NCI-H1436 (cell line): ENCODE measurements at regions not wholly inside any gene's neighbourhood (a gene's known extent, or its start where the extent isn't known, plus 50 kb on each side); places are given as distances from the start of the nearest gene placed in this dataset.
"Not testable (repeated sequence)": the region's sequence is repeated elsewhere in the genome, so short reads cannot be mapped to it uniquely, and the experiment has no call there.

ENCODE experiments used
- DNase-seq: peaks from one replicate; lab custom pipeline; 2025; lab: John Stamatoyannopoulos, UW

DNA sequence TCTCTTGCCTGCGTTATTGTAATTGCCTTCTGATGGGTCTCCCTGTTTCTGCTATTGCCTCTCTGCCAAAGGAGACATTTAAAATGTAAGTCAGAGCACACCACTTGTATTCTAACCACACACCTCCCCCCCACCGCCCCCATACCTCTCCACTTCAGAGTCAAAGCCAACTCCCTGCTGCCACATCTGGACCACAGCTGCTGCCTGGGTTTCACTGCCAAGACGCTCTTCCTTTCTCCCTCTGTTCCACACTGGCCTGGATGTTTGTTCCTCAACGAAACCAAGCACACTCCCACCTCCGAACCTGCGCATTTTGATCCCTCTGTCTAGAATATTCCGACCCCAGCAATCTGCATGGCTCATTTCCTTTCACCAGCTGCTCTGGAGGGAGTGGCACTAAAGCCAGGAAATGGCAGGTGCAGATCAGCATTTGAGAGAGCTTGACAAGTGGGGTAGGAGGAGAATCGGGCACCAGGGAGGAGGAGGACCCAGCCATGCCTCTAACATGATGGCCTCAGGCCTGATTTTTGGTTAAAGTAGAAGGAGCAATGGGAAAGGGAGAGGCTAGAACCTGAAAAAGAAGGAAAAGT, 92.4 kb upstream of the HS3ST2 start:
- no peak for DNase-seq

DNA sequence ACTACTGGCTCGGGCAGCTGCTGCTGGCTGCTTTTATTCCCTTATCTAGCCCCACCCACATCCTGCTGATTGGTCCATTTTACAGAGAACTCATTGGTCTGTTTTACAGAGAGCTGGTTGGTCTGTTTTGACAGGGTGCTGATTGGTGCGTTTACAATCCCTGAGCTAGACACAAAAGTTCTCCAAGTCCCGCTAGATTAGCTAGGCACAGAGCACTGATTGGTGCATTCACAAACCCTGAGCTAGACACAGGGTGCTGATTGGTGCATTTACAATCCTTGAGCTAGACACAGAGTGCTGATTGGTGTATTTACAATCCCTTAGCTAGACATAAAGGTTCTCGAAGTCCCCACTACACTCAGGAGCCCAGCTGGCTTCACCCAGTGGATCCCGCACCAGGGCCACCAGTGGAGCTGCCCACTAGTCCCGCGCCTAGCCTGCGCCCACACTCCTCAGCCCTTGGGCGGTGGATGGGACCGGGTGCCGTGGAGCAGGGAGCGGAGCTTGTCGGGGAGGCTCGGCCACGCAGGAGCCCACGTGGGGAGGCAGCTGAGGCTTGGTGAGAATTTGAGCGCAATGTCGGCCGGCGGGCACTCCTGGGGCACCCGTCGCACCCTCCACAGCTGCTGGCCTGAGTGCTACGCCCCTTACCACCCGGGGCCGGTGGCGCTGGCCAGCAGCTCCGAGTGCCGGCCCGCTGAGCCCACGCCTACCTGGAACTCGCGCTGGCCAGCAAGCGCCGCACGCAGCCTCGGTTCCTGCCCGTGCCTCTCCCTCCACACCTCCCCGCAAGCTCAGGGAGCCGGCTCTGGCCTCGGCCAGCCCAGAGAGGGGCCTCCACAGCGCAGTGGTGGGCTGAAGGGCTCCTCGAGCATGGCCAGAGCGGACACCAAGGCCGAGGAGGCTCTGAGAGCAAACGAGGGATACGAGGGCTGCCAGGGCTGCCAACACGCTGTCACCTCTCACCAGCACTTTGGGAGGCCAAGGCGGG, 91.1 kb upstream of the HS3ST2 start:
- DNase-seq = not testable (repeated sequence)

DNA sequence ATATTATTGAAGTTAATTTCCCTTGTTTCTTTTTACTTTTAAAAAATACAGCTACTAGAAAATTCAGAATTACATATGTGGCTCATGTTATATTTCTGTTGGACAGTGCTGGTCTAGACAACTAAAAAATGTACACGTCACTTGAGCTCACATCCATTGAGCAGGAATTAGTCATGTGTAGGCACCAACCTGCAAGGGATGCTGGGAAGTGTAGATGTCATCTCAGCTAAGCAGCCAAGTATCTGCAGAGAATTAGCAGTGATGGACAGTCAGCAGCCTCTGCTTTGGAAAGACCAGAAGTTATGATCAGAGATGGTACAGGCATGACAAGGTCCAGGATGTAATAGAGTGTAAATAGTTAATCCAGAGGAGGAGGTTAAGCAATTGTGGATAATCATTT, 87.1 kb upstream of the HS3ST2 start:
- no peak for DNase-seq

DNA sequence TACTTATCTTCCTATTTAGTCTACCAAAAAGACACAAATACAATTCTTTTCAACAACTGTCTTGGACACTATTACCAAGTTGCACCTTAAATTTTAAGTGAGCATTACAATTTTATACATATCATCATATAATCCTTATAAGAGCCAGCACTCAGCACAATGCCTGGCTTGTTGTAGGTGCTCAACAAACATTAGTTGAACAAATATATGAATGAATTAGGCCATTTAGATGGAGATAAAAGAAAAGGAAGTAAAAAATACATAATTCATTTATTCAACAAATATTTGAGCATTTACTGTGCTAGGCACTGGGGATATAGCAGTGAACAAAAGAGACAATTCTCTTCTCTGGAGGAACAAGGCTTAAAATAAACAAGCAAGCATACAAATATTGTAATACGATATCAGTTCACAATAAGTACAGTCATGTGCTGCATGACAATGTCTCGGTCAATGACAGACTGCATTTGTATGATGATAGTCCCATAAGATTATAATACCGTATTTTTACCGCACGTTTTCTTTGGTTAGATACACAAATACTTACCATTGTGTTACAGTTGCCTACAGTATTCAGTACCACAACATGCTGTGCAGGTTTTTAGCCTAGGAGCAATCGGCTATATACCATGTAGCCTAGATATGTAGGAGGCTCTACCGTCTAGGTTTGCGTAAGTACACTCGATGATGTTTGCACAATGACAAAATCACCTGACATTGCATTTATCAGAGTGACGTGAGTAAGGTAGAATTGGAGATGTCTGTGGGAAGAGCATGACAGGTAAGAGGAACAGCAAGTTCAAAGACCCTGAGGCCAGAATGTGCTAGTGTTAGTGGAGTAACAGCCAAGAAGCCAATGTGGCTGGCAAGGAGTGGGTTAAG, 86.4 kb upstream of the HS3ST2 start:
- DNase-seq = no peak

DNA sequence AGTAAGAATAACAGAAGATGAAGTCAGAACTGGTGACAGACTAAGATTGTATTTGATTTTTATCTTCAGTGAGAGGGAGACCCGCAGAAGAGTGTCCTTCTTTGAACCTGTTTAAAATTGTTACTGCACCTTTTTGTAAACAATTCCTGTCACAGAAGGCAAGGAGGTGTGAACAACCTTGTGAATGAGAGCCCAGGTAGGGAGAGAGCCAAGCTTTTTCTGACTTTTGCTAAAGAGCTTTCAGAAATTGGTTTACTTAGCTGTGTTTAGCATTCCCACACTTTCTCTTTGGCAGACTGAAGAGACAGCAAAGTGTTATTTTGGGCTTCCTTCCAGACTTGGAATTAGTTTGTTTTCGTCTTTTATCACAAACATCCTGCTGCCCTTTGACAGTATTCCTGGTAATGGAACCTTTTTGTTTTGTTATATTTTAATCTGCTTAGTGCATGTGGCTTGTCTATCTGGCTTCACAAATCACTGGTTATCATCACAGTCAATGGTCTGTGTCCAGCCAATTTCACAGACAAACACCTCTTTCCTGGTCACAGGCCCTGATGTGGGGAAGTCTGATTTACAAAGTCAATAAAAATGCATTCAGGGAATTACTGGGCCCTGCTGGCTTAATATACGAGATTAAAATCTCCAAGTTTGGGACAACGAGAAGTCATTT, 85.7 kb upstream of the HS3ST2 start:
- DNase-seq = no peak

DNA sequence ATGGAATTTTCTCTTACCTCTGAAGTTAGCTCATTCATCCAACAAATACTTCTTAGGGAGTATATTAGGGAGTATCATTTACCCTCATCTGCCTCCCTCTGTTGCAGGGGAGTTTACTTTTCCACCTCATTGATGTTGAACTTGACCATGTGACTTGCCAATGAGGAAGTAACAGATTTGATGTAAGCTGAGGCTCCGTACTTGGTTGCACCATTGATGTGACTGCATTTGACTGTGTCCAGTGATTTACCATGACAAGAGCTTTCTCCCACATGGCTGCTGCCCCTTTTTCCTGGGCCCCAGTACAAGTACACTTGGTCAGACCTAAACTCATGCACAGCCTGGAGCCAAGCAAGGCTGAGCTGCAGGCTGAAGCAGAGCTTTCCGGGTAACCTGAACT, 81.6 kb upstream of the HS3ST2 start:
- no peak for DNase-seq

DNA sequence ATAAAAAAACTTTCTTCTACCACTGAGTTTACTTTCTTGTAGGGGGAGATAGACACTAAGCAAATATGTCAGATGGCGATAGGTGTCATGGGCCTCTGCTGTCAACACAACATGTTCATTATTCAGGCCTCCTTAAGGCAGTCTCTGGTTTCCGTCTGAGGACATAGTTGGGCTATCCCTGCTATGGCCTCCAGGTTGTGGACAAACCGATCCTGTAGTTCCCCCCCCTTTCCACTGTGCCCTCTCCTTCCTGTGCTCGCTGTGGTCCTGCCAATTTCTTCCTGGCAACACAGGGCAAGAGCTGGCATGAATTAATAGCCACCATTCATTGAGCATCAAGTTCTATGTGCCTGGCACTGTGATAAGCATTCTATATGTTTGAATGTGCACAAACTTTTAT, 81.0 kb upstream of the HS3ST2 start:
- no peak for DNase-seq

DNA sequence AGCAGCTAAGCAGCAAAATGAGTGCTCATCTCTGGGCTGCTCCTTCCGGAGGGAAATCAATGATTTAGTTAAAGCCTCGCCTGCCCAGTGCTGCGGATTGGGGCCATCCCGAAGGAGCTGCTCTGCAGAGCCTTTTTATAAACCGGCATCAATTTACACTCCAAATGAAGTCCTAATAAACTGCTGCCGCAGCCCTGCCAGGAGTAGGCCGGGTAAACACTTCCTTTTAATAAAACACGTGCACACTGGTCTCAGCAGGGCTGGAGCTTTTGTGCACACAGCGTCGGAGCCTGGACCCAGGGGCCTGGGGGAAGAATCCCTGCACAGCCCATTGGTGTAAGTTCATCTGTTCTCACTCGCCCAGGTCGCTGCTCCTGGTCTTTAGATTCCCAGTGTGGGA, 79.6 kb upstream of the HS3ST2 start:
- no peak for DNase-seq

DNA sequence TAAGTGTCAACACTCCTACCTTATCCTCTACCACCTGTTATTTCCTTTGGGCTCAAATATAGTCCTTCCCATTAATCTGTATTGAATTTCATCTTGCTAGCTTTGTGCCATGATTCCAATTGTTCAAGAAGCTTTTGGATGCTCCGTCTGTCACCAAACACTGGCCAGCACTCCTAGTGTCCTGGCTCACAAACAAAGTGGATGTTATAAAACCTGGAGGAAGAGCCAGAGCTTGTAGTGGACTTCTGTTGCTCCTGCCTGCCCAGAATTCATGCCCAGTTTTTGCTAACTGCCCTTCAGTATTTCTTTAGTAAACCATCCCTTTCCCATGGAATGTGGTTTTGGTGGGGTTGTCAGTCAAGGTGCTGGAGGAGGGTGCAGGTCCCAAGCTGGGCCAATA, 77.2 kb upstream of the HS3ST2 start:
- no peak for DNase-seq

DNA sequence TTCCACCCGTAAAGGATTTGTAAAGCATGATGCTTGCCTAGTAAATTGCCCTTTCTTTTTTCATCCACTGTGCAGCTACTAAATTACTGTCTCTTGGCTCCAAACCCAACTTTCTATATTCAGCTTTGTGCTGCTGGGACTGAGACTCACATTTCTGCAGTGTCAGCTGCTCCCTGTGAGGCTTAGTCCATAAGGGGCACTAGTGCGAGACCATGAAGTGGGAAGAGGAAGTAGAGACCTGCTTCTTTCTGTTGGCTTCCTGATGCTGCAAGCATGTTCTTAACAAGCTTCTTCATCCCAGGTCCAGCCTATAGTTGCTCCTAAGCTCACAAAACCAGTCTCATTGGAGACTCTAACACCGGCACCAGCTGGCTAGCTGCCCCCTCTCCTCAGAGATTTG, 74.9 kb upstream of the HS3ST2 start:
- DNase-seq = no peak

DNA sequence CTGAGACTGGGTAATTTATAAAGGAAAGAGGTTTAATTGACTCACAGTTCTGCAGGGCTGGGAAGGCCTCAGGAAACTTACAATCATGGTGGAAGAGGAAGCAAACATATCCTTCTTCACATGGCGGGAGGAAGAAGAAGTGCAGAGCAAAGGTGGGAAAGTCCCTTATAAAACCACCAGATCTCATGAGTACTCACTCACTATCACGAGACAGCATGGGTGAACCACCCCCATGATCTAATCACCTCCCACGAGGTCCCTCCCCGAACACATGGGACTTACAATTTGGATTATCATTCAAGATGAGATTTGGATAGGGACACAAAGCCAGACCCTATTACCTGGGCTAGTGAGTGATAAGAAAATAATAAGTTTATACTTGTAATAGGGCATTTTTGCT, 70.6 kb upstream of the HS3ST2 start:
- no peak for DNase-seq

DNA sequence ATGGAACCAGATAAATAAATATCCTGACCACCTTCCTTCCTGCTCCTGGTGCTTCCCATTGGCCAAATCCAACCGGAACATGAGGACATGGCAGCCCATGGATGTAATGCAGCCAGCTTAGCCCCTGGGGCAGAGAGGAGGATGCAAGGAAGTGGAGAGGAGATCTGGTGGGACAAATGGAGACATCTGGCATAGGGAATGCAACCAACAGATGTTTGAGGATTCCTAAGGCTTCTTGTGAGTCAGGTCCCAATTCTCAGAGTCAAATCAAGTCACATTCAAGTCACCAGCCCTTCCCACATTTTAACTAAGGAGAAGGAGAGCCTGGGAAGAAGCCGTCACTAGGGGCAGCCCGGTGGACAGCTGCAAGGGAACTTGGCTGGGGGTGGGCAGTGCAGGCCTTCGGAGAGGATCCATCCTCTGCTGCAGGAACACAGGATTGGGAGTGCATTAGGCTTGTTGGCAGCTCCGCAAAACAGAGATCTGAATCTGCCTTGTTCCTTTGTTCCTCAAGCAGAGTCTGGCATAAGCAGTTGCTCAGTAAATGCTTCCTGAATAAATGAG, 62.8 kb upstream of the HS3ST2 start:
- DNase-seq = no peak

DNA sequence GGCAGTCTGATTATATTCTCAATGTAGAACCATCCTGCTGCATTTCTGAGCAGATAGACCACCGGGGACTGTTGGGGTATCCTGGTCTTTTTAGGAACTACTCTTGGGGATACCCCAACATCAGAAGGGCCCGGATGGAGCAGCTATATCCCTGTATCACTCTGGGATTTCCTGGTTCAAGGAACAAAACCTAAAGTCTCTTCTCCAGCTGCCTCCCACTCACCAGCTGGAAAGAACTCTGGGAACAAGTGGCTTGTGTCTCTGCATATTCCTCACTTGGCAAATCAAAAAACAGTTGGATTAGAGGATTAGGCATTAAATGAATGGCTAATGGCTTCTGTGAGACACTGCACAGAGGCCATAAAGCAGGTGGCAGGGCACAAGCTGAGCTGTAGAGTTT, 62.3 kb upstream of the HS3ST2 start:
- DNase-seq = no peak

DNA sequence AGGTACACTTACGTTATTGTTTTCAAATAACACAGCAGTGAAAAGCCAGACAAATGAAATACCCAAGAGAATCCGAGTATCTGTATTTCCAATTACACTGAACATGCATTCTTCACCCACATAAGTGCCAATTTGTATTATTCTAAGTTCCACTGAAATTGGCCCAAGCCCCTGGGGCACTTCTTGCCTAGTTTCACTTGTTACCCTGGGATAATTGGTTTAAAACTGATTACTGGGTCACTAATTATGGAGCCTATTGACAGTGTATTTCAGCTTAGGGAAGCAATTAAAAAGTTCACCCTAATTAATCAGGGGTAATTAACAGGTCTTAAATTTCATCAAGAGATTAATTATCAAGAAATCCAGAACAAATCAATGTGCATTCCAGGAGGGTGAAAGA, 60.5 kb upstream of the HS3ST2 start:
- no peak for DNase-seq

DNA sequence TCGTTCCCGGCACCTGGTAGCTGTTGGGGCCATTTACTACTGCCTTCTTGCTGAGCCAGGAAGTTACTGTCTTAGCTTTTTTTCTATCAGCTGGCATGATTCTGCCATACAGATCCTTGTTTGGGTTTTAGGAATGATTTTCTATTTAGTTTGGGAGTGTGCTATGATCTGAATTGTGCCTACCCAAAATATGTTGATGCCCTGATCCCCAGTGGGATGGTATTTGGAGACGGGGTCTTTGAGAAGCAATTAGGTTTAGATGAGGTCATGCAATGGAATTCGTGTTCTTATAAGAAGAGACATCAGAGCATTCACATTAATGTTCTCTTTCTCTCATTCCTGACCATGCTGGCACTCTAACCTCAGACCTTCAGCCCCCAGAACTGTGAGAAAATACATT, 59.4 kb upstream of the HS3ST2 start:
- DNase-seq = no peak

DNA sequence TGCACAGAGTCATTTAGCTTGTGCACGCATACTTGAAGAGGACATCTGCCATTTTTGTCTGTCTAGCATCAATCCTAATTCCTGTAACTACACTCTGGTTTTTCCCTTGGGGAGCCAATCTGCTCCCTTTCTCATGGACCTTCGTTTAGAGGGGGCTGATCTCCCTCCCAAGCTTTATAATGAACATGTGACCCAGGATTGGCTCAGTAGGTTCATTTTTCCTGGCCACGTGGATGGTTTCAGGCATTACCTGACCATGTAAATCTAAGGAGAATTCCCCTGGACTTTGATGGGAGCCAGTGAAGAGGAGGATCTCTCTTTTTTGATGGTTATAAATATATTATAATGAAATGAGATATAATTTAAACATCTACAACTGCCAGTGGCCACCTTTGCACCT, 56.8 kb upstream of the HS3ST2 start:
- DNase-seq = no peak

DNA sequence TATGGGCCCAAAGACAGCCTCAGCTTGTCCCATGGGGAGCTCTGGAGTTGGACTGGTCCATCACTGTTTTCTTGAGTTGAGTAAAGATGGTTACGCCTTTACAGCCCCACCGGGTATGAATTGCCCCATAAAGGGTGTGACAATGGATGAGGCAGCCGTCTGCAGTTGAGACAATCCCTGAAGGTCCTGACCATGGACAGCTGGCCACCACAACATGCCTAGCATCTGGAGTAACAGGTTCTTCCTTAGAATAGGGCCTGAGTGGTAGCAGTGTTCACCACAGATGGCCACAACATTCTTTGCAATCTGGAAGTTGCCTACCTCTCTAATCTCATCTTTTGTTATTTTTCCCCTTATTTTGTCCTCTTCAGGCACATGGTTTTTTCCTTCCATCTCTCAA, 51.5 kb upstream of the HS3ST2 start:
- no peak for DNase-seq

DNA sequence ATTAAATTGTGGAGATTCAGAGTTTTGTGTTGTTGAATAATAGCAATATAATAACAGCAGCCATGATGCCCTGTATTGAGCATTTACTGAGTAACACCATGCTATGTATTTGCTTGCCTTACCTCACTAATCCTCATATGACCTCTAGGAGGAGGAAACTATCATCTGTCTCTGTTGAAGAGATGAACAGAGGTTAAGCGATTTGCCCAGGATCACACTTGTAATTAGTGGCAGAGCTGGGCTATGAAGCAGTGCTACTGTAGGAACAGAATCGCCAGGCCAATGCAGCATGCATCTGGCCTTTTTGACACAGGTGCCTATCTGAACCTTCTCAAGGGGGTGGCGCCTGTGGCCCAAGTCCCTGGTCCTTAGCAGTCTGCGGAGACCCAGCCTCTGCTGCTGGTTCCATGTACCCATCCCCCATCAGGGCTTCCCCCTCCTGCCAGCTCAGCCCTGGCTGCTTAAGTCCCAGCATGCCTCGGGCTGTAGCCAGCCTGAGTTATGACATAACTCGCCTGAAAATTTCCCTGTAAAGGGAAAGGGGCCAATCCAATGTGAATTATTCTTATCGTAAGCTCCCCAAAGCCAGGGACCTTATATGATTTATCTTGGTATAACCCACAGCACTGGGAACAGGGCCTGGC, 50.4 kb upstream of the HS3ST2 start:
- DNase-seq = no peak
